ENCODE measurements at regions not wholly inside any gene's neighbourhood (a gene's known extent, or its start where the extent isn't known, plus 50 kb on each side); places are given as distances from the start of the nearest gene placed in this dataset.

- CTCF ChIA-PET (ENCODE audit: partially characterized antibody): no interaction called here
- no peak overlapping the region for H3K14ac ChIP-seq (ENCODE audit: insufficient read length)
- TF ChIP-seq CTCF (IDR thresholded peaks at IDR 0.05; ENCODE audit: control extremely low read depth in 1 of 3, insufficient read depth in 1 of 3, low read depth in 1 of 3, low read length in 3 of 3) (no peak), EGR1 (IDR thresholded peaks at IDR 0.05; ENCODE audit: borderline replicate concordance, low read depth, low read length) (no peak), HDAC6 (IDR thresholded peaks at IDR 0.05; ENCODE audit: low read depth, low read length) (no peak), RNF2 (IDR thresholded peaks at IDR 0.05; ENCODE audit: borderline replicate concordance, low read depth, low read length, missing control alignments, poor library complexity, severe bottlenecking) (no peak), RAD21 (IDR thresholded peaks at IDR 0.05 in 1 of 2, conservative IDR thresholded peaks at IDR 0.05 in 1 of 2; ENCODE audit: low read depth in 2 of 2, low read length in 2 of 2) (no peak), BCL11A (IDR thresholded peaks at IDR 0.05; ENCODE audit: low read depth in 2 of 2, low read length in 2 of 2) (no peak), SIRT6 (IDR thresholded peaks at IDR 0.05; ENCODE audit: low read length) (no peak), GTF2F1 (IDR thresholded peaks at IDR 0.05; ENCODE audit: borderline replicate concordance, low read depth, low read length) (no peak), CREB1 (IDR thresholded peaks at IDR 0.05) (no peak), SP1 (IDR thresholded peaks at IDR 0.05; ENCODE audit: low read depth, low read length) (no peak), BACH1 (IDR thresholded peaks at IDR 0.05; ENCODE audit: low read length) (no peak)
Measured at GRCh38 chr3:177595530-177596188, 398.4 kb upstream of the TBL1XR1 start.

More at GRCh38 chr3:177595530-177596188, 398.4 kb upstream of the TBL1XR1 start:
- no peak overlapping the region for H3K56ac ChIP-seq (replicated peaks; ENCODE audit: insufficient read length, low read depth, low read length)
- peaks cover 0 to 12% (median 6%) of the 10 kb centered on the region in 4 experiments; a peak in 5 of 7 replicates for H3K4me1 ChIP-seq (replicated peaks in 1 of 4; ENCODE audit: control insufficient read depth in 3 of 4, insufficient read depth in 4 of 4, low read length in 3 of 4)
- H3K4me3 ChIP-seq (ENCODE audit: extremely low read depth in 1 of 4, insufficient read depth in 2 of 4, low read depth in 3 of 4, low read length in 4 of 4): no peak overlapping the region
- WGBS, 2 experiments (ENCODE audit: extremely low coverage in 1 of 2, insufficient coverage in 1 of 2, insufficient read length in 1 of 2, insufficient replicate concordance in 2 of 2, low coverage in 1 of 2, low lambda C conversion rate in 2 of 2, missing lambda C conversion rate in 1 of 2): 93% methylated on average over 4 of the region's 4 CpGs; no CpG with 5 or more reads in 1 of the 2 experiments
- no peaks in the 10 kb centered on the region for H3K23me2 ChIP-seq (ENCODE audit: low read depth, low read length)
- no peak overlapping the region for H3K9ac ChIP-seq (replicated peaks in 1 of 4; ENCODE audit: extremely low read depth in 1 of 4, low read depth in 3 of 4, low read length in 3 of 4)
- no peak overlapping the region for H3K27ac ChIP-seq (ENCODE audit: low read depth, low read length)
- H2BK20ac ChIP-seq (ENCODE audit: low read length): no peak overlapping the region
- DNase-seq (ENCODE audit: low read depth in 1 of 2, low spot score in 2 of 2) (no peak), FAIRE-seq (no peak)
- no peaks in the 10 kb centered on the region for H3K36me3 ChIP-seq (ENCODE audit: control insufficient read depth in 2 of 4, insufficient read depth in 4 of 4, low read length in 3 of 4)
- H4K8ac ChIP-seq (ENCODE audit: extremely low read depth, insufficient read depth, low read length): no peak overlapping the region
- H3K79me1 ChIP-seq (ENCODE audit: low read depth, low read length): no peaks in the 10 kb centered on the region
- no peak overlapping the region for H2BK5ac ChIP-seq (ENCODE audit: low read depth, low read length)
- POLR2A ChIA-PET (ENCODE audit: partially characterized antibody): no interaction called here
- H2BK12ac ChIP-seq (ENCODE audit: low read depth, low read length): no peak overlapping the region
- no peak overlapping the region for H2BK120ac ChIP-seq (replicated peaks; ENCODE audit: low read depth, low read length)
- H3K4ac ChIP-seq (replicated peaks; ENCODE audit: insufficient read length, low read depth, low read length): no peak overlapping the region
- H3K27me3 ChIP-seq (replicated peaks in 1 of 4; ENCODE audit: control insufficient read depth in 3 of 4, extremely low read depth in 1 of 4, insufficient read depth in 3 of 4, low read length in 3 of 4): no peaks in the 10 kb centered on the region
- H4K91ac ChIP-seq (replicated peaks; ENCODE audit: insufficient read length, low read length): no peak overlapping the region
- H4K20me1 ChIP-seq (replicated peaks in 1 of 2; ENCODE audit: control insufficient read depth in 1 of 2, insufficient read depth in 2 of 2, low read length in 2 of 2): no peaks in the 10 kb centered on the region
- no peak overlapping the region for H2AK5ac ChIP-seq (ENCODE audit: low read depth, low read length)
- H3K9me3 ChIP-seq (ENCODE audit: insufficient read depth in 2 of 2, low read depth in 1 of 2, low read length in 1 of 2): no peaks in the 10 kb centered on the region
- no peak overlapping the region for H2AFZ ChIP-seq (ENCODE audit: low read length)
- no peak overlapping the region for H3K4me2 ChIP-seq (ENCODE audit: insufficient read depth in 1 of 2, low read depth in 2 of 2, low read length in 2 of 2)
- no peak overlapping the region for H4K5ac ChIP-seq (ENCODE audit: insufficient read length, low read depth, low read length)
- no peak overlapping the region for H3K23ac ChIP-seq (ENCODE audit: insufficient read length)
- no peak overlapping the region for H2BK15ac ChIP-seq (ENCODE audit: low read length)
- no peak overlapping the region for H3K18ac ChIP-seq (ENCODE audit: extremely low read depth, low read length)
- no peaks in the 10 kb centered on the region for H3K79me2 ChIP-seq (ENCODE audit: control insufficient read depth in 1 of 2, insufficient read depth in 2 of 2, low read length in 2 of 2)
